OCI-M1 (cell line): ENCODE measurements at regions not wholly inside any gene's neighbourhood (a gene's known extent, or its start where the extent isn't known, plus 50 kb on each side); places are given as distances from the start of the nearest gene placed in this dataset.
"Not testable (repeated sequence)": the region's sequence is repeated elsewhere in the genome, so short reads cannot be mapped to it uniquely, and the experiment has no call there.

Experiments
- DNase-seq: peaks from one replicate; lab custom pipeline; 2025; lab: John Stamatoyannopoulos, UW

GRCh38 chr3:110324171-110324705 is 747.4 kb upstream of the NECTIN3 start:
- DNase-seq: no peak

- no peak for DNase-seq
These were observed 743.7 kb upstream of the NECTIN3 start for GRCh38 chr3:110327870-110328269.

DNA sequence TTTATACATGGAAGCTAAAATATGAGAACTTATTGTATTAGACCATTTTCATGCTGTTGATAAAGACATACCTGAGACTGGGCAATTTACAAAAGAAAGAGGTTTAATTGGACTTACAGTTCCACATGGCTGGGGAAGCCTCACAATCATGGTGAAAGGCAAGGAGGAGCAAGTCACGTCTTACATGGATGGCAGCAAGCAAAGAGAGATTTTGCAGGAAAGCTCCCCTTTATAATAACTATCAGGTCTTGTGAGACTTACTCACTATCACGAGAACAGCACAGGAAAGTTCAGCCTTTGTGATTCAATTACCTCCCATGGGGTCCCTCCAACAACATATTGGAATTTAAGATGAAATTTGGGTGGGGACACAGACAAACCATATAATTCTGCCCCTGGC is 740.1 kb upstream of the NECTIN3 start:
- DNase-seq: not testable (repeated sequence)

GRCh38 chr3:110332629-110333028 is 739.0 kb upstream of the NECTIN3 start:
- no peak for DNase-seq

DNA sequence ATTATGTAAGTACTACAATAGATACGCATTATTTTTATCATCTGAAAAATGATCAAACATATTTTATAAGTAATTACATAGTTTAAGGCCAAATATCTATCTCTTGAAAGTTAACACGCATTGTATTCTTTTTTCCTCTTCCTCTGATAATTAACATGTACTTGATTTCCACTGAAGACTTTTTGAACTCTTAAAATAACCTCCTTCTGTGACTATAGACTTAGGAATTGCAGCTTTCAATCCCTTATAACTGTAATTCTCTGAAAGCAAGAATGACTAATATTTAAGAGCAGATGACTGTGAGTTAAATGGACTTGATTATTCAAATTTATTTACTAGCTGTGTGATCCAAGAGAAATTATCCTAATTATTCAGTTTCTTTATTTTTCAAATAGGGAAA is 730.6 kb upstream of the NECTIN3 start:
- no peak for DNase-seq

GRCh38 chr3:110343376-110343775 is 728.2 kb upstream of the NECTIN3 start:
- no peak for DNase-seq

DNA sequence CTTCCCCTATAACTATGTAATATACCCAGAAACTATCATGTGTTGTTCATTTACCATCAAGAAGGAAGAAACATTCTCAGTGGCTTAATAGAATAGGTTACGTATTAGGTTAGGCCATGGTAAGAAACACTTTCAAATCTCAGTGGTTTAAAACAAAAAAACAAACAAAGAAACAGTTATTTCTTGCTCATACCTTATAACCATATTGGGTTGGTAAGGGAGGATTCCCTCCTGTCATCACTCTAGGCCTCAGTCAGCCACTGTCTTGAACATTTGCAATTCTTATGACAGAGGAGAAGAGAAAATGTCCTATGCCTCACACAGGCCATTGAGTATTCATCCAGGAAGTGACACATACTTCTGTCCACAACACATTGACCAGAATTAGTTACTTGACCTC is 727.7 kb upstream of the NECTIN3 start:
- DNase-seq: no peak

DNA sequence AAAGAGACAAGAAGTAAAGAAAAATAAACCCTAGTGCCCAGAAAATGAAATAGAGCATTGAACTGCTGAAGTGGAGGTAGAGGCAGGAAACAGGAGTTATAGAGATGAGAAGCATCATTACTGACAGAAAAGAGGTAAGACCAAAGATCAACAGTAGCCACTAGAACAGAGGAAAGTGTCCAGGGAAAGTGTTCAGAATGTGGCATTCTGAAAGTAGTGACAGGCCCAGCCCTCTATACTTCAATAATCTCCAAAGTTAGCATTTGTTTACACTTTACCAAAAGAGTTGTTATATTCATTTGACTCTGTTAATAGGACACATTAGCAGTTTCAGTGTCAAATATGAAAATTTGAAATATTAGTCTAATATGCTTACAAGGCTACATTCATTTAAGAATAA is 727.1 kb upstream of the NECTIN3 start:
- no peak for DNase-seq

- DNase-seq: no peak
These were observed 726.5 kb upstream of the NECTIN3 start for GRCh38 chr3:110344897-110345767.

- no peak for DNase-seq
These were observed 722.3 kb upstream of the NECTIN3 start for GRCh38 chr3:110349295-110349694.

- no peak for DNase-seq
These were observed 718.6 kb upstream of the NECTIN3 start for GRCh38 chr3:110352841-110353604.

- DNase-seq: no peak
These were observed 708.9 kb upstream of the NECTIN3 start for GRCh38 chr3:110362751-110363150.

DNA sequence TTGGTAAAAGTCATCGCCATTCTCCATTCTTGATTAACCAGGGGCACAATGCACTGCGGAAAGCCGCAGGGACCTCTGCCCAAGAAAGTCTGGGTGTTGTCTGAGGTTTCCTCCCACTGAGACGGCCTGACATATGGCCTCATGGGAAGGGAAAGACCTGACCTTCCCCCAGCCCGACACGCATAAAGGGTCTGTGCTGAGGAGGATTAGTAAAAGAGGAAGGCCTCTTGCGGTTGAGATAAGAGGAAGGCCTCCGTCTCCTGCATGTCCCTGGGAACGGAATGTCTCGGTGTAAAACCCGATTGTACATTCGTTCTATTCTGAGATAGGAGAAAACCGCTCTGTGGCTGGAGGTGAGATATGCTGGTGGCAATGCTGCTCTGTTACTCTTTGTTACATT is 704.3 kb upstream of the NECTIN3 start:
- peak; percentile 94 for DNase-seq

GRCh38 chr3:110375751-110376518 is 695.7 kb upstream of the NECTIN3 start:
- no peak for DNase-seq

- DNase-seq: no peak
These were observed 693.1 kb upstream of the NECTIN3 start for GRCh38 chr3:110378481-110378880.

DNA sequence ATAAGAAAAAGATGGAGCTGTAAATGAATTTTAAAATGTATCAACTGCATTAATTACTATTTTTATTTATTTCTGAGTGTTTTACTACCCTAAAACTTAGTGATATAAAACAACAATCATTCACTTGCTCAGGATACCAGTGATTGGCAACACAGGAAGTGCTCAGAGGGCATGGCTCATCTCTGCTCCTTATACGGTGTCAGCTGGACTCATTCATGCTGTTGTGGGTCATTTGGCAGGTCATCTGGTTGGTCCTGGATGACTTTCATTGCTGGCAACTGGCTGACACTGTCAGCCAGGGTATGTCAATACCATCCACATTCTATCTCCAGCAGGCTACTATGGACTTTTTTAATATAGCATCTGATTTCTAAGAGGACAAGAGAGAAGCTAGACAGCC is 689.6 kb upstream of the NECTIN3 start:
- no peak for DNase-seq

DNA sequence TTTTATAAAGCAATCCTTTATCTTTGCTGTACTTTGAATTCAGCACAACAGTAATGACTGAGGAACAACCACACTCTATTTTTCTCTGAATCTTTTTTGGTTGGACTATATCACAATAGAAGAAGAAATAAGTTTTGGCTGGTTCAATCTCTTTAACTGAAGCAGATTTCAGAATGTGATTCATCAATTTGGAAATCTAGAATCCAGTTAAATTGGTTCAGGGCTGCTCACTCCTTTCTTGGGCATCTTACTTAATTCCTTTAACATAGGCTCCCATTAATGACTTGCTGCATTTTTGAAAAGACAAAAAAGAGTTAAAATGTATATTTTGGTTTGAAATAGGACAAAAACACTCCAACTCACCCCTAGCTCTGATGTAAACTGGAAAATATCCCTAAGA is 688.3 kb upstream of the NECTIN3 start:
- no peak for DNase-seq

- no peak for DNase-seq
These were observed 687.0 kb upstream of the NECTIN3 start for GRCh38 chr3:110384601-110385000.

- DNase-seq: no peak
These were observed 682.6 kb upstream of the NECTIN3 start for GRCh38 chr3:110389005-110389404.

GRCh38 chr3:110390372-110390771 is 681.2 kb upstream of the NECTIN3 start:
- no peak for DNase-seq

DNA sequence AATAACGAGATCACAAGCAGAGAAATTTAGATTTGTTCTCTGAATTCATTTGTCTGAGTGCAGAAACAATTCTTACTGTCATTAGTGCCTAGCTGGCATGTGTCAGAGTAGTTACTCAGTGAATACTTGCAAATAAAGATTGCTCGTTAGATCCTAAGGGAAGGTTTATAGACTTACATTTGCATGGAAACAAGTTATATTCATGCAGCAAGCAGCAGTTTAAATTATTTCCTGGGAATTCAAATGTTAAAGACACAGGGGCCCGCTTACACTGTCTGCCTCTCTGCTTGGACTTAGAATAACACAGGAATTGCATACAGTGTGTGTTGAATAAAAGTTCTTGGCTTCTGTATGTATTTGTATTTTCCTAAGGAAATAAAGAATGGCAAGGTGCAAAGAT is 680.6 kb upstream of the NECTIN3 start:
- no peak for DNase-seq
